ENCODE measurements at regions not wholly inside any gene's neighbourhood (a gene's known extent, or its start where the extent isn't known, plus 50 kb on each side); places are given as distances from the start of the nearest gene placed in this dataset.

- Histone ChIP-seq H3K4me3 (no peak overlapping the region), H3K4me1 (replicated peaks) (no peaks in the 10 kb centered on the region), H3K27ac (no peak overlapping the region), H3K36me3 (no peaks in the 10 kb centered on the region), H3K9me3 (no peaks in the 10 kb centered on the region), H3K27me3 (replicated peaks; ENCODE audit: insufficient read depth) (no peaks in the 10 kb centered on the region)
- TF ChIP-seq POLR2AphosphoS5 (IDR thresholded peaks at IDR 0.05), result no peak
- TF ChIP-seq POLR2A (IDR thresholded peaks at IDR 0.05), result no peak
- TF ChIP-seq, protein P1, sequence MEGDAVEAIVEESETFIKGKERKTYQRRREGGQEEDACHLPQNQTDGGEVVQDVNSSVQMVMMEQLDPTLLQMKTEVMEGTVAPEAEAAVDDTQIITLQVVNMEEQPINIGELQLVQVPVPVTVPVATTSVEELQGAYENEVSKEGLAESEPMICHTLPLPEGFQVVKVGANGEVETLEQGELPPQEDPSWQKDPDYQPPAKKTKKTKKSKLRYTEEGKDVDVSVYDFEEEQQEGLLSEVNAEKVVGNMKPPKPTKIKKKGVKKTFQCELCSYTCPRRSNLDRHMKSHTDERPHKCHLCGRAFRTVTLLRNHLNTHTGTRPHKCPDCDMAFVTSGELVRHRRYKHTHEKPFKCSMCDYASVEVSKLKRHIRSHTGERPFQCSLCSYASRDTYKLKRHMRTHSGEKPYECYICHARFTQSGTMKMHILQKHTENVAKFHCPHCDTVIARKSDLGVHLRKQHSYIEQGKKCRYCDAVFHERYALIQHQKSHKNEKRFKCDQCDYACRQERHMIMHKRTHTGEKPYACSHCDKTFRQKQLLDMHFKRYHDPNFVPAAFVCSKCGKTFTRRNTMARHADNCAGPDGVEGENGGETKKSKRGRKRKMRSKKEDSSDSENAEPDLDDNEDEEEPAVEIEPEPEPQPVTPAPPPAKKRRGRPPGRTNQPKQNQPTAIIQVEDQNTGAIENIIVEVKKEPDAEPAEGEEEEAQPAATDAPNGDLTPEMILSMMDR (IDR thresholded peaks at IDR 0.05), result no peak
- DNase-seq (ENCODE audit: low spot score), result no peak
- WGBS, result 47% methylated on average over 5 of the region's 5 CpGs
- intact Hi-C loops (cut with DNase I), result no loop called here
Measured at GRCh38 chr10:90319188-90319914, 538.5 kb downstream of the HTR7 start.

GRCh38 chr10:90321132-90321816 is 536.6 kb downstream of the HTR7 start:
- Histone ChIP-seq H3K4me3 (no peak overlapping the region), H3K9me3 (no peaks in the 10 kb centered on the region), H3K27ac (no peak overlapping the region), H3K4me1 (replicated peaks) (no peaks in the 10 kb centered on the region), H3K36me3 (no peaks in the 10 kb centered on the region), H3K27me3 (replicated peaks; ENCODE audit: insufficient read depth) (no peaks in the 10 kb centered on the region)
- TF ChIP-seq POLR2AphosphoS5 (IDR thresholded peaks at IDR 0.05) (no peak), POLR2A (IDR thresholded peaks at IDR 0.05) (no peak)
- TF ChIP-seq, protein P1 (IDR thresholded peaks at IDR 0.05), result no peak
- WGBS, result 87% methylated on average over 3 of the region's 3 CpGs
- intact Hi-C loops (cut with DNase I), result no loop called here
- DNase-seq (ENCODE audit: low spot score), result no peak

- intact Hi-C loops (cut with DNase I), result no loop called here
- 74% methylated on average over 2 of the region's 2 CpGs for WGBS
Measured at GRCh38 chr10:90326498-90327267, 531.2 kb downstream of the HTR7 start.

GRCh38 chr10:90327611-90328010 is 530.2 kb downstream of the HTR7 start:
- no peaks in the 10 kb centered on the region for H3K36me3 ChIP-seq
- no peak for DNase-seq (ENCODE audit: low spot score)
- H3K27me3 ChIP-seq (replicated peaks; ENCODE audit: insufficient read depth), result no peaks in the 10 kb centered on the region
- WGBS, result 72% methylated on average over 4 of the region's 4 CpGs
- no peak overlapping the region for H3K4me3 ChIP-seq
- intact Hi-C loops (cut with DNase I), result no loop called here
- H3K4me1 ChIP-seq (replicated peaks), result no peaks in the 10 kb centered on the region
- no peak for TF ChIP-seq POLR2AphosphoS5 (IDR thresholded peaks at IDR 0.05)
- TF ChIP-seq POLR2A (IDR thresholded peaks at IDR 0.05), result no peak
- TF ChIP-seq, protein P1 (IDR thresholded peaks at IDR 0.05), result no peak
- no peaks in the 10 kb centered on the region for H3K9me3 ChIP-seq
- no peak overlapping the region for H3K27ac ChIP-seq

More at GRCh38 chr10:90326498-90327267, 531.2 kb downstream of the HTR7 start:
- Histone ChIP-seq H3K27ac (no peak overlapping the region), H3K36me3 (no peaks in the 10 kb centered on the region), H3K4me3 (no peak overlapping the region), H3K27me3 (replicated peaks; ENCODE audit: insufficient read depth) (no peaks in the 10 kb centered on the region), H3K4me1 (replicated peaks) (no peaks in the 10 kb centered on the region), H3K9me3 (no peaks in the 10 kb centered on the region)
- no peak for DNase-seq (ENCODE audit: low spot score)
- TF ChIP-seq POLR2A (IDR thresholded peaks at IDR 0.05) (no peak), POLR2AphosphoS5 (IDR thresholded peaks at IDR 0.05) (no peak)
- TF ChIP-seq, protein P1 (IDR thresholded peaks at IDR 0.05), result no peak
